Panc1 (cell line): ENCODE measurements at regions not wholly inside any gene's neighbourhood (a gene's known extent, or its start where the extent isn't known, plus 50 kb on each side); places are given as distances from the start of the nearest gene placed in this dataset.

Experiments used
- ATAC-seq: fragments of 200-7000 bp; cut with Tn5 transposase; 2 replicates; pipeline ENCODE4 v1.9.1; 2020; ENCODE audit warnings: mild to moderate bottlenecking, moderate library complexity
- BruUV-seq: library from RNA; stranded (reverse); fragments of 400-500 nt; replicated peaks from 2 replicates; lab custom pipeline; 2021; lab: Mats Ljungman, UMichigan
- CTCF ChIA-PET: fragments of 300-600 bp; sonication (Branson Sonifier 250); formaldehyde crosslinking; loops from one replicate; lab custom pipeline; 2022; ENCODE audit warnings: antibody characterized with exemption; lab: Charles Lee
- POLR2A ChIA-PET: fragments of 300-600 bp; sonication (Branson Sonifier 250); formaldehyde crosslinking; loops from one replicate; lab custom pipeline; 2022; ENCODE audit warnings: antibody characterized with exemption; lab: Charles Lee
- DNase-seq: peaks from one replicate; pipeline ENCODE4 v3.0.0-alpha.2; 2010; ENCODE audit warnings: low read depth, low spot score
- H3K27ac ChIP-seq: 2 replicates; pipeline ENCODE4 v1.5.1; 2011; ENCODE audit warnings: mild to moderate bottlenecking, low read length, inconsistent platforms
- H3K27me3 ChIP-seq: fragments of 200-500 bp; sonication (Bioruptor generic); 2 replicates; pipeline ENCODE4 v1.6.0; 2014; ENCODE audit warnings: low read length, inconsistent platforms; ENCODE audit not compliant: control insufficient read depth, insufficient read depth
- H3K36me3 ChIP-seq: fragments of 200-500 bp; sonication (Bioruptor generic); 2 replicates; pipeline ENCODE4 v1.5.1; 2014; ENCODE audit warnings: inconsistent platforms, mild to moderate bottlenecking, low read length, moderate library complexity; ENCODE audit not compliant: control insufficient read depth, insufficient read depth
- H3K4me1 ChIP-seq: 2 replicates; pipeline ENCODE4 v1.5.1; 2011; ENCODE audit warnings: inconsistent platforms, mild to moderate bottlenecking, low read length, moderate library complexity; ENCODE audit not compliant: control insufficient read depth, insufficient read depth
- H3K4me3 ChIP-seq, 2 experiments: 2 replicates each; pipeline ENCODE4 v1.5.1; 2011 to 2012; ENCODE audit warnings: low read depth in 2 of 2, low read length in 2 of 2, mild to moderate bottlenecking in 2 of 2, inconsistent platforms in 1 of 2, moderate library complexity in 1 of 2
- H3K9me3 ChIP-seq: fragments of 200-500 bp; sonication (Bioruptor generic); 2 replicates; pipeline ENCODE4 v1.5.1; 2014; ENCODE audit warnings: low read depth, mild to moderate bottlenecking, inconsistent platforms, low read length, moderate library complexity; ENCODE audit not compliant: control insufficient read depth, insufficient read depth
- POLR2AphosphoS5 ChIP-seq: IDR thresholded peaks from 2 replicates; pipeline ENCODE4 v1.6.1; 2012; ENCODE audit warnings: mild to moderate bottlenecking, low read depth, low read length, moderate library complexity
- SIN3A ChIP-seq: IDR thresholded peaks from 2 replicates; pipeline ENCODE4 v1.6.1; 2012; ENCODE audit warnings: low read depth, mild to moderate bottlenecking, low read length, moderate library complexity, borderline replicate concordance; ENCODE audit not compliant: insufficient read depth
- TCF7L2 ChIP-seq: IDR thresholded peaks from 2 replicates; pipeline ENCODE4 v1.6.1; 2011; ENCODE audit warnings: mild to moderate bottlenecking, low read depth, low read length, inconsistent platforms
- in situ Hi-C: cut with HindIII; loops from 2 replicates; pipeline ENCODE4 v1.10.0; 2016; ENCODE audit warnings: low sequenced_read_pairs, low pct_unique_long_range_greater_than_20kb
- intact Hi-C: fragments of 100-400 bp; cut with micrococcal nuclease; formaldehyde crosslinking; loops from one replicate; pipeline ENCODE4 v1.10.0; 2022; ENCODE audit not compliant: unreplicated experiment
- TF ChIP-seq, protein P1 (sequence below): fragments of 450-650 bp; IDR thresholded peaks from 2 replicates; pipeline ENCODE4 v1.5.1; 2017; ENCODE audit warnings: mild to moderate bottlenecking
- TF ChIP-seq, protein P2 (sequence below), 2 experiments: IDR thresholded peaks; 2 replicates each; pipeline ENCODE4 v1.6.1; 2011 to 2012; ENCODE audit warnings: low read depth in 2 of 2, control low read depth in 1 of 2, low read length in 1 of 2, mild to moderate bottlenecking in 1 of 2, moderate library complexity in 1 of 2; ENCODE audit not compliant: insufficient read depth in 1 of 2

DNA sequence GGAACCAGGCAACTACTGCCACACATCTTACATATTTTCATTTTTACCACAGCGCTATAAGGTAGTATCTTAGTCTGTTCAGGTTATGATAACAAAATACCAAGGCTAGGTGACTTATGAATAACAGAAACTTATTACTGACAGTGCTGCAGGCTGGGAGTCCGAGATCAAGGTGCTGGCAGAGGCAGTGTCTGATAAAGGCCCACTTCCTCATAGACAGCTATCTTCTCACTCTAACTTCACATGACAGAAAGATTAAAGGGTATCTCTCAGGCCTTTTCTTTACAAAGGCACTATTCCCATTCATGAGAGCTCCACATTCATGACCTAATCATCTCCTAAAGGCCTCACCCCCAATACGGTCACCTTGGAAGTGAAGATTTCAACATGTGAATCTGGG lies 59.8 kb upstream of the MDM1 start:
- no peaks in the 10 kb centered on the region; the same call in 1 of the 2 replicates for H3K9me3 ChIP-seq
- DNase-seq (no peak), ATAC-seq (no peak)
- in situ Hi-C loops (no loop called here), intact Hi-C loops (no loop called here)
- H3K36me3 ChIP-seq: no peaks in the 10 kb centered on the region
- ChIA-PET POLR2A (no interaction called here), CTCF (no interaction called here)
- H3K27me3 ChIP-seq: no peaks in the 10 kb centered on the region
- peak overlapping the region; percentile 52; the same call in 1 of the 2 replicates for H3K27ac ChIP-seq
- no TSS peak for BruUV-seq
- no peak overlapping the region for H3K4me3 ChIP-seq
- TF ChIP-seq, protein P1, sequence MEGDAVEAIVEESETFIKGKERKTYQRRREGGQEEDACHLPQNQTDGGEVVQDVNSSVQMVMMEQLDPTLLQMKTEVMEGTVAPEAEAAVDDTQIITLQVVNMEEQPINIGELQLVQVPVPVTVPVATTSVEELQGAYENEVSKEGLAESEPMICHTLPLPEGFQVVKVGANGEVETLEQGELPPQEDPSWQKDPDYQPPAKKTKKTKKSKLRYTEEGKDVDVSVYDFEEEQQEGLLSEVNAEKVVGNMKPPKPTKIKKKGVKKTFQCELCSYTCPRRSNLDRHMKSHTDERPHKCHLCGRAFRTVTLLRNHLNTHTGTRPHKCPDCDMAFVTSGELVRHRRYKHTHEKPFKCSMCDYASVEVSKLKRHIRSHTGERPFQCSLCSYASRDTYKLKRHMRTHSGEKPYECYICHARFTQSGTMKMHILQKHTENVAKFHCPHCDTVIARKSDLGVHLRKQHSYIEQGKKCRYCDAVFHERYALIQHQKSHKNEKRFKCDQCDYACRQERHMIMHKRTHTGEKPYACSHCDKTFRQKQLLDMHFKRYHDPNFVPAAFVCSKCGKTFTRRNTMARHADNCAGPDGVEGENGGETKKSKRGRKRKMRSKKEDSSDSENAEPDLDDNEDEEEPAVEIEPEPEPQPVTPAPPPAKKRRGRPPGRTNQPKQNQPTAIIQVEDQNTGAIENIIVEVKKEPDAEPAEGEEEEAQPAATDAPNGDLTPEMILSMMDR: no peak
- TF ChIP-seq TCF7L2 (no peak), SIN3A (no peak), POLR2AphosphoS5 (no peak)
- TF ChIP-seq, protein P2, sequence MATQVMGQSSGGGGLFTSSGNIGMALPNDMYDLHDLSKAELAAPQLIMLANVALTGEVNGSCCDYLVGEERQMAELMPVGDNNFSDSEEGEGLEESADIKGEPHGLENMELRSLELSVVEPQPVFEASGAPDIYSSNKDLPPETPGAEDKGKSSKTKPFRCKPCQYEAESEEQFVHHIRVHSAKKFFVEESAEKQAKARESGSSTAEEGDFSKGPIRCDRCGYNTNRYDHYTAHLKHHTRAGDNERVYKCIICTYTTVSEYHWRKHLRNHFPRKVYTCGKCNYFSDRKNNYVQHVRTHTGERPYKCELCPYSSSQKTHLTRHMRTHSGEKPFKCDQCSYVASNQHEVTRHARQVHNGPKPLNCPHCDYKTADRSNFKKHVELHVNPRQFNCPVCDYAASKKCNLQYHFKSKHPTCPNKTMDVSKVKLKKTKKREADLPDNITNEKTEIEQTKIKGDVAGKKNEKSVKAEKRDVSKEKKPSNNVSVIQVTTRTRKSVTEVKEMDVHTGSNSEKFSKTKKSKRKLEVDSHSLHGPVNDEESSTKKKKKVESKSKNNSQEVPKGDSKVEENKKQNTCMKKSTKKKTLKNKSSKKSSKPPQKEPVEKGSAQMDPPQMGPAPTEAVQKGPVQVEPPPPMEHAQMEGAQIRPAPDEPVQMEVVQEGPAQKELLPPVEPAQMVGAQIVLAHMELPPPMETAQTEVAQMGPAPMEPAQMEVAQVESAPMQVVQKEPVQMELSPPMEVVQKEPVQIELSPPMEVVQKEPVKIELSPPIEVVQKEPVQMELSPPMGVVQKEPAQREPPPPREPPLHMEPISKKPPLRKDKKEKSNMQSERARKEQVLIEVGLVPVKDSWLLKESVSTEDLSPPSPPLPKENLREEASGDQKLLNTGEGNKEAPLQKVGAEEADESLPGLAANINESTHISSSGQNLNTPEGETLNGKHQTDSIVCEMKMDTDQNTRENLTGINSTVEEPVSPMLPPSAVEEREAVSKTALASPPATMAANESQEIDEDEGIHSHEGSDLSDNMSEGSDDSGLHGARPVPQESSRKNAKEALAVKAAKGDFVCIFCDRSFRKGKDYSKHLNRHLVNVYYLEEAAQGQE (IDR thresholded peaks at IDR 0.05; ENCODE audit: insufficient read depth in 1 of 2, low read depth in 2 of 2, low read length in 1 of 2): no peak
- H3K4me1 ChIP-seq: no peaks in the 10 kb centered on the region

DNA sequence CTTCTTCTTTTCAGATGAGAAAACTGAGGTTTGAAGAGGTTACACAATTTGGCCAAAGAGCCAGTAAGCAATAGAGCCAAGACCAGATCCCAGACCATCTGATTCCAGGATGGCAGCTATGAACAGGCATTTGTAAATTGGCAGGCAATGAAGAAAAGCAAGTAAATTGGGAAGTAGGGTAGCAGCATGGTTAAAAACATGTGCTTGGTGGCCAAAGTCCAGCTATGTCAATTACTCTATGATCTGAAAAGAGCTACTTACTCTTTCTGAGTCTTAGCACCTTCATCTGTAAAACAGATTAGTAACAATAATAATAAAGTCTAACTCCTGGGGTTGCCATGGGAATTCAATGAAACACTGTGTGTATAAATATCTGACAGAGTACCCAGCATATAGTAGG lies 60.2 kb upstream of the MDM1 start:
- DNase-seq: no peak
- ATAC-seq: no peak
- in situ Hi-C loops: no loop called here
- Histone ChIP-seq H3K27ac (peak overlapping the region; percentile 52; the same call in 1 of the 2 replicates), H3K4me3 (no peak overlapping the region), H3K4me1 (no peaks in the 10 kb centered on the region), H3K36me3 (no peaks in the 10 kb centered on the region), H3K27me3 (no peaks in the 10 kb centered on the region), H3K9me3 (no peaks in the 10 kb centered on the region; the same call in 1 of the 2 replicates)
- ChIA-PET POLR2A (no interaction called here), CTCF (no interaction called here)
- intact Hi-C loops: no loop called here
- no peak for TF ChIP-seq TCF7L2
- no peak for TF ChIP-seq SIN3A
- TF ChIP-seq, protein P1: no peak
- TF ChIP-seq POLR2AphosphoS5: no peak
- TF ChIP-seq, protein P2 (IDR thresholded peaks at IDR 0.05; ENCODE audit: insufficient read depth in 1 of 2, low read depth in 2 of 2, low read length in 1 of 2): no peak
- BruUV-seq: no TSS peak
